H1 (cell line): ENCODE measurements at regions not wholly inside any gene's neighbourhood (a gene's known extent, or its start where the extent isn't known, plus 50 kb on each side); places are given as distances from the start of the nearest gene placed in this dataset.

ENCODE experiments used
- BACH1 ChIP-seq: IDR thresholded peaks from 2 replicates; pipeline ENCODE4 v1.6.1; 2012; ENCODE audit warnings: low read length, improper control_type of control experiment
- CHD1 ChIP-seq: IDR thresholded peaks from 2 replicates; pipeline ENCODE4 v1.6.1; 2012; ENCODE audit warnings: low read depth, low read length, improper control_type of control experiment
- CHD2 ChIP-seq: IDR thresholded peaks from 2 replicates; pipeline ENCODE4 v1.6.1; 2012; ENCODE audit warnings: low read length, improper control_type of control experiment
- CHD7 ChIP-seq: fragments of 300-600 bp; sonication (generic); IDR thresholded peaks from 2 replicates; pipeline ENCODE4 v1.7.1; 2012; ENCODE audit warnings: low read length, moderate library complexity, mild to moderate bottlenecking, inconsistent platforms; ENCODE audit not compliant: insufficient replicate concordance
- EGR1 ChIP-seq: IDR thresholded peaks from 2 replicates; pipeline ENCODE4 v1.6.1; 2011; ENCODE audit warnings: low read depth, low read length, borderline replicate concordance
- TAF7 ChIP-seq: optimal IDR thresholded peaks from 2 replicates; pipeline ENCODE3; 2011; ENCODE audit warnings: low read depth, mild to moderate bottlenecking, inconsistent platforms, low read length, moderate library complexity, borderline replicate concordance

GRCh38 chr4:136277741-136278140, 1254.6 kb downstream of the PCDH18 start (continued):
- TF ChIP-seq CHD7 (no peak), TAF7 (no peak), BACH1 (no peak), CHD2 (no peak), EGR1 (no peak), CHD1 (no peak)
